A549 (cell line): ENCODE measurements at regions not wholly inside any gene's neighbourhood (a gene's known extent, or its start where the extent isn't known, plus 50 kb on each side); places are given as distances from the start of the nearest gene placed in this dataset.

ENCODE experiments used
- ATAC-seq, 2 experiments: fragments of 200-7000 bp in 1 of 2; fragments of >200 bp in 1 of 2; cut with Nextera tagmentation in 1 of 2; cut with Tn5 transposase in 1 of 2; 3 replicates each; pipeline versions ENCODE4 v1.8.0 to v1.9.1; 2018 to 2020; ENCODE audit warnings: mild to moderate bottlenecking in 1 of 2, moderate library complexity in 1 of 2
- CTCF ChIA-PET: fragments of 300-600 bp; sonication (Branson Sonifier 250); formaldehyde crosslinking; extraction: SDS; loops from one replicate; lab custom pipeline; 2021; ENCODE audit warnings: antibody characterized with exemption, inconsistent platforms; lab: Yijun Ruan, JAX
- POLR2A ChIA-PET: fragments of 350-600 bp; formaldehyde crosslinking; extraction: SDS; loops from one replicate; lab custom pipeline; 2021; ENCODE audit warnings: antibody characterized with exemption, inconsistent platforms; lab: Yijun Ruan, JAX
- DNase-seq, 2 experiments: peaks; one replicate each; pipeline versions ENCODE4 v3.0.0 to v3.0.0-alpha.2; 2011 to 2016; ENCODE audit warnings: low read depth in 1 of 2, low spot score in 1 of 2
- FAIRE-seq: peaks from 2 replicates; lab custom pipeline; 2011; peaks lifted over from hg19 to GRCh38; lab: Jason Lieb, UNC
- H3K27ac ChIP-seq, 2 experiments: fragments of >200 bp; sonication (Bioruptor Twin); formaldehyde crosslinking; 3 replicates each; pipeline ENCODE4 v1.5.1; 2016 to 2017
- H3K4me1 ChIP-seq: fragments of >200 bp; sonication (Bioruptor Twin); formaldehyde crosslinking; 3 replicates; pipeline ENCODE4 v1.6.1; 2016
- H3K4me2 ChIP-seq: fragments of >200 bp; sonication (Bioruptor Twin); formaldehyde crosslinking; 3 replicates; pipeline ENCODE4 v1.6.1; 2016
- H3K4me3 ChIP-seq: fragments of >200 bp; sonication (Bioruptor Twin); formaldehyde crosslinking; 3 replicates; pipeline ENCODE4 v1.5.1; 2016
- H3K9me3 ChIP-seq: fragments of >200 bp; sonication (Bioruptor Twin); formaldehyde crosslinking; 3 replicates; pipeline ENCODE4 v1.6.1; 2016
- BHLHE40 ChIP-seq: IDR thresholded peaks from 2 replicates; pipeline ENCODE4 v1.6.1; 2012; ENCODE audit warnings: low read depth, low read length, inconsistent platforms
- CHD4 ChIP-seq: fragments of 200-600 bp; sonication (generic); IDR thresholded peaks from 2 replicates; pipeline ENCODE4 v1.6.1; 2016; ENCODE audit warnings: antibody characterized with exemption, mild to moderate bottlenecking, borderline replicate concordance
- EHF ChIP-seq: fragments of 250-450 bp; sonication (Bioruptor Pico); IDR thresholded peaks from 2 replicates; pipeline ENCODE4 v1.5.0; 2020; ENCODE audit warnings: mild to moderate bottlenecking
- ESRRA ChIP-seq: fragments of 150-350 bp; IDR thresholded peaks from 2 replicates; pipeline ENCODE4 v1.6.1; 2014; ENCODE audit warnings: mild to moderate bottlenecking, low read length, borderline replicate concordance
- FOSB ChIP-seq: fragments of 250-450 bp; sonication (Bioruptor Pico); IDR thresholded peaks from 2 replicates; pipeline ENCODE4 v1.5.0; 2020; ENCODE audit warnings: mild to moderate bottlenecking, moderate library complexity
- FOXS1 ChIP-seq: fragments of 250-450 bp; sonication (Bioruptor Pico); IDR thresholded peaks from 2 replicates; pipeline ENCODE4 v1.5.0; 2020; ENCODE audit warnings: mild to moderate bottlenecking, moderate library complexity
- GATA3 ChIP-seq: IDR thresholded peaks from 2 replicates; pipeline ENCODE4 v1.6.1; 2012; ENCODE audit warnings: borderline replicate concordance
- HDAC2 ChIP-seq: fragments of 200-600 bp; sonication (generic); IDR thresholded peaks from 2 replicates; pipeline ENCODE4 v1.6.1; 2016
- HOXA7 ChIP-seq: fragments of 250-450 bp; sonication (Bioruptor Pico); IDR thresholded peaks from 2 replicates; pipeline ENCODE4 v1.5.0; 2020; ENCODE audit warnings: mild to moderate bottlenecking, moderate library complexity
- HOXB5 ChIP-seq: fragments of 250-450 bp; sonication (Bioruptor Pico); IDR thresholded peaks from 2 replicates; pipeline ENCODE4 v1.5.0; 2020; ENCODE audit warnings: mild to moderate bottlenecking, moderate library complexity
- JUNB ChIP-seq: fragments of >200 bp; sonication (Bioruptor Twin); formaldehyde crosslinking; IDR thresholded peaks from 2 replicates; pipeline ENCODE4 v1.6.1; 2016
- KDM1A ChIP-seq: fragments of 200-600 bp; sonication (generic); IDR thresholded peaks from 2 replicates; pipeline ENCODE4 v1.6.1; 2016; ENCODE audit warnings: low read depth, mild to moderate bottlenecking
- MAFK ChIP-seq: fragments of 450-650 bp; IDR thresholded peaks from 2 replicates; pipeline ENCODE4 v1.6.1; 2014; ENCODE audit not compliant: partially characterized antibody
- MYC ChIP-seq: IDR thresholded peaks from 2 replicates; pipeline ENCODE4 v1.6.1; 2012; ENCODE audit warnings: mild to moderate bottlenecking, inconsistent platforms, low read length, improper control_type of control experiment, borderline replicate concordance
- NPAS2 ChIP-seq: fragments of 250-450 bp; sonication (Bioruptor Pico); IDR thresholded peaks from 2 replicates; pipeline ENCODE4 v1.8.0; 2022; ENCODE audit warnings: mild to moderate bottlenecking, moderate library complexity, borderline replicate concordance
- PHF8 ChIP-seq: fragments of 200-600 bp; sonication (generic); IDR thresholded peaks from 2 replicates; pipeline ENCODE4 v1.6.1; 2016; ENCODE audit warnings: low read depth, mild to moderate bottlenecking, antibody characterized with exemption, moderate library complexity, borderline replicate concordance
- POLR2A ChIP-seq: IDR thresholded peaks from 2 replicates; pipeline ENCODE4 v1.6.1; 2012; ENCODE audit warnings: mild to moderate bottlenecking, low read length
- RARB ChIP-seq: fragments of 250-450 bp; sonication (Bioruptor Pico); IDR thresholded peaks from 2 replicates; pipeline ENCODE4 v1.8.0; 2021; ENCODE audit warnings: mild to moderate bottlenecking, moderate library complexity
- RNF2 ChIP-seq: fragments of 200-600 bp; sonication (generic); IDR thresholded peaks from 2 replicates; pipeline ENCODE4 v1.6.1; 2016; ENCODE audit warnings: low read depth, mild to moderate bottlenecking, antibody characterized with exemption, moderate library complexity, borderline replicate concordance
- SMC3 ChIP-seq: fragments of >200 bp; sonication (Bioruptor Twin); formaldehyde crosslinking; IDR thresholded peaks from 3 replicates; pipeline ENCODE4 v1.6.1; 2018; ENCODE audit warnings: inconsistent platforms
- SREBF2 ChIP-seq: fragments of 450-650 bp; IDR thresholded peaks from 2 replicates; pipeline ENCODE4 v1.6.1; 2014; ENCODE audit warnings: mild to moderate bottlenecking, moderate library complexity
- TFCP2L1 ChIP-seq: fragments of 250-450 bp; sonication (Bioruptor Pico); IDR thresholded peaks from 2 replicates; pipeline ENCODE4 v1.5.0; 2021; ENCODE audit warnings: mild to moderate bottlenecking
- TP53 ChIP-seq: fragments of 250-450 bp; sonication (Bioruptor Pico); IDR thresholded peaks from 2 replicates; pipeline ENCODE4 v1.5.0; 2021; ENCODE audit warnings: mild to moderate bottlenecking, moderate library complexity
- ZNF302 ChIP-seq: fragments of 250-450 bp; sonication (Bioruptor Pico); IDR thresholded peaks from 2 replicates; pipeline ENCODE4 v1.9.0; 2021; ENCODE audit warnings: inconsistent platforms, mild to moderate bottlenecking, moderate library complexity
- WGBS: methylation state at CpG from one replicate; pipeline ENCODE4 v1.1.6; 2017; ENCODE audit errors: missing lambda C conversion rate; 5-methylcytosine and 5-hydroxymethylcytosine counted together
- TF ChIP-seq, protein P1 (sequence below): IDR thresholded peaks from 2 replicates; pipeline ENCODE4 v1.6.1; 2012
- TF ChIP-seq, protein P2 (sequence below): fragments of 450-650 bp; IDR thresholded peaks from 2 replicates; pipeline ENCODE4 v1.6.1; 2014; ENCODE audit warnings: antibody characterized with exemption
- TF ChIP-seq, protein P3 (sequence below): fragments of >200 bp; sonication (Bioruptor Twin); formaldehyde crosslinking; IDR thresholded peaks from 2 replicates; pipeline ENCODE4 v1.6.1; 2016
- TF ChIP-seq, protein P4 (sequence below): fragments of >200 bp; sonication (Bioruptor Twin); formaldehyde crosslinking; IDR thresholded peaks from 3 replicates; pipeline ENCODE4 v1.5.1; 2016
- TF ChIP-seq, protein P5 (sequence below): IDR thresholded peaks from 2 replicates; pipeline ENCODE4 v1.6.1; 2012; ENCODE audit warnings: low read depth, borderline replicate concordance
- TF ChIP-seq, protein P6 (sequence below): fragments of 200-600 bp; sonication (generic); IDR thresholded peaks from 2 replicates; pipeline ENCODE4 v1.6.1; 2016; ENCODE audit warnings: antibody characterized with exemption, mild to moderate bottlenecking, moderate library complexity

DNA sequence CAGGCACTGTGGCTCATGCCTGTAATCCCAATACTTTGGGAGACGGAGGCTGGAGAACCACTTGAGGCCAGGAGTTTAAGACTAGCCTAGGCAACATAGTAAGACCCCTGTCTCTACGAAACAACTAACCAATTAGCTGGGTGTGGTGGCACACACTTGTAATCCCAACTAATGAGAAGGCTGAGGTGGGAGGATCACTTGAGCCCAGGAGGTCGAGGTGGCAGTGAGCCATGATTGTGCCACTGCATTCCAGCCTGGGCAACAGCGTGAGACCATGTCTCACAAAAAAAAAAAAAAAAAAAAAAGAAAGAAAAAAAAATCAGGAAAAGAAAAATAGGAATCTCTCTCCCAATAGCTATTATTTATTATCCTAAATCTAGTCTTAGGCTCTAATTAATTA, 56.8 kb upstream of the UBAC2 start:
- DNase-seq (no peak), ATAC-seq (no peak), FAIRE-seq (no peak)
- no peak overlapping the region for H3K27ac ChIP-seq
- H3K9me3 ChIP-seq: no peaks in the 10 kb centered on the region
- WGBS: 68% methylated on average over 4 of the region's 4 CpGs
- CTCF ChIA-PET: interaction anchor here (0.7 kb wide), 1 partner anchor 159 kb away, joined by 3 read pairs; no protein-coding TSS in a partner anchor
- TF ChIP-seq HOXB5 (CRISPR knock-in tag) (no peak), NPAS2 (CRISPR knock-in tag) (no peak), GATA3 (no peak), HOXA7 (no peak), ESRRA (no peak), POLR2A (no peak), HDAC2 (no peak), JUNB (no peak), MYC (no peak), FOSB (CRISPR knock-in tag) (no peak), MAFK (no peak), RARB (no peak), PHF8 (no peak), FOXS1 (no peak), SMC3 (no peak), RNF2 (no peak)
- TF ChIP-seq, protein P1, sequence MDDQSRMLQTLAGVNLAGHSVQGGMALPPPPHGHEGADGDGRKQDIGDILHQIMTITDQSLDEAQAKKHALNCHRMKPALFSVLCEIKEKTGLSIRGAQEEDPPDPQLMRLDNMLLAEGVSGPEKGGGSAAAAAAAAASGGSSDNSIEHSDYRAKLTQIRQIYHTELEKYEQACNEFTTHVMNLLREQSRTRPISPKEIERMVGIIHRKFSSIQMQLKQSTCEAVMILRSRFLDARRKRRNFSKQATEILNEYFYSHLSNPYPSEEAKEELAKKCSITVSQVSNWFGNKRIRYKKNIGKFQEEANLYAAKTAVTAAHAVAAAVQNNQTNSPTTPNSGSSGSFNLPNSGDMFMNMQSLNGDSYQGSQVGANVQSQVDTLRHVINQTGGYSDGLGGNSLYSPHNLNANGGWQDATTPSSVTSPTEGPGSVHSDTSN: no peak
- TF ChIP-seq, protein P2, sequence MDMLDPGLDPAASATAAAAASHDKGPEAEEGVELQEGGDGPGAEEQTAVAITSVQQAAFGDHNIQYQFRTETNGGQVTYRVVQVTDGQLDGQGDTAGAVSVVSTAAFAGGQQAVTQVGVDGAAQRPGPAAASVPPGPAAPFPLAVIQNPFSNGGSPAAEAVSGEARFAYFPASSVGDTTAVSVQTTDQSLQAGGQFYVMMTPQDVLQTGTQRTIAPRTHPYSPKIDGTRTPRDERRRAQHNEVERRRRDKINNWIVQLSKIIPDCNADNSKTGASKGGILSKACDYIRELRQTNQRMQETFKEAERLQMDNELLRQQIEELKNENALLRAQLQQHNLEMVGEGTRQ: no peak
- TF ChIP-seq, protein P3, sequence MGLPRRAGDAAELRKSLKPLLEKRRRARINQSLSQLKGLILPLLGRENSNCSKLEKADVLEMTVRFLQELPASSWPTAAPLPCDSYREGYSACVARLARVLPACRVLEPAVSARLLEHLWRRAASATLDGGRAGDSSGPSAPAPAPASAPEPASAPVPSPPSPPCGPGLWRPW: no peak
- POLR2A ChIA-PET: no interaction called here
- no peak overlapping the region for H3K4me3 ChIP-seq
- H3K4me2 ChIP-seq: no peak overlapping the region
- H3K4me1 ChIP-seq: no peaks in the 10 kb centered on the region

DNA sequence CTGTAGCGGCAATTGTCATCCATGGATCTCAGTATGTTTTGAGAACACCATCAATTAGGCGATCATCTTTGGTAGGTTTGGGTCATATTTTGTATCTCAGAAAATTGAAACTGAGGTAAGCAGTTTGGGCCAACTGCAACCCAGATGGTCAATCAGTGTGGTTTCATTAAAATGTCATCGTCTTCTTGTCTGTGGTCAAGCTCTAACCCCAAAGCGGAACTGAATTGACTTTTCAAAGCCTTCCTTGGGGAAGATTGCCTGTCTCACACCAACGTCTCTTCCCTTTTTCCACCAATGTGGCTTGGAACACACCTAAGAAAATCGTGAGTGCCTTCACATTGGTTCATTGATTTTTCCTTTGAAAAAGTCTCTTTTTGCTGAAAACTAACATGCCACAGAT, 56.3 kb upstream of the UBAC2 start:
- no peak for ATAC-seq
- CTCF ChIA-PET: interaction anchor here (0.7 kb wide), 1 partner anchor 160 kb away, joined by 3 read pairs; no protein-coding TSS in a partner anchor
- Histone ChIP-seq H3K4me2 (no peak overlapping the region), H3K4me3 (no peak overlapping the region), H3K27ac (no peak overlapping the region), H3K9me3 (no peaks in the 10 kb centered on the region), H3K4me1 (no peaks in the 10 kb centered on the region)
- WGBS: 76% methylated on average over 6 of the region's 6 CpGs
- DNase-seq: no peak
- FAIRE-seq: no peak
- POLR2A ChIA-PET: no interaction called here
- no peak for TF ChIP-seq JUNB
- no peak for TF ChIP-seq CHD4
- TF ChIP-seq, protein P1: no peak
- no peak for TF ChIP-seq RARB
- no peak for TF ChIP-seq TFCP2L1 (CRISPR knock-in tag)
- TF ChIP-seq ESRRA: no peak
- no peak for TF ChIP-seq POLR2A
- TF ChIP-seq GATA3: no peak
- no peak for TF ChIP-seq TP53 (CRISPR knock-in tag)
- no peak for TF ChIP-seq ZNF302 (CRISPR knock-in tag)
- TF ChIP-seq KDM1A: no peak
- TF ChIP-seq, protein P4, sequence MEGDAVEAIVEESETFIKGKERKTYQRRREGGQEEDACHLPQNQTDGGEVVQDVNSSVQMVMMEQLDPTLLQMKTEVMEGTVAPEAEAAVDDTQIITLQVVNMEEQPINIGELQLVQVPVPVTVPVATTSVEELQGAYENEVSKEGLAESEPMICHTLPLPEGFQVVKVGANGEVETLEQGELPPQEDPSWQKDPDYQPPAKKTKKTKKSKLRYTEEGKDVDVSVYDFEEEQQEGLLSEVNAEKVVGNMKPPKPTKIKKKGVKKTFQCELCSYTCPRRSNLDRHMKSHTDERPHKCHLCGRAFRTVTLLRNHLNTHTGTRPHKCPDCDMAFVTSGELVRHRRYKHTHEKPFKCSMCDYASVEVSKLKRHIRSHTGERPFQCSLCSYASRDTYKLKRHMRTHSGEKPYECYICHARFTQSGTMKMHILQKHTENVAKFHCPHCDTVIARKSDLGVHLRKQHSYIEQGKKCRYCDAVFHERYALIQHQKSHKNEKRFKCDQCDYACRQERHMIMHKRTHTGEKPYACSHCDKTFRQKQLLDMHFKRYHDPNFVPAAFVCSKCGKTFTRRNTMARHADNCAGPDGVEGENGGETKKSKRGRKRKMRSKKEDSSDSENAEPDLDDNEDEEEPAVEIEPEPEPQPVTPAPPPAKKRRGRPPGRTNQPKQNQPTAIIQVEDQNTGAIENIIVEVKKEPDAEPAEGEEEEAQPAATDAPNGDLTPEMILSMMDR: no peak
- no peak for TF ChIP-seq HOXB5 (CRISPR knock-in tag)
- TF ChIP-seq, protein P5, sequence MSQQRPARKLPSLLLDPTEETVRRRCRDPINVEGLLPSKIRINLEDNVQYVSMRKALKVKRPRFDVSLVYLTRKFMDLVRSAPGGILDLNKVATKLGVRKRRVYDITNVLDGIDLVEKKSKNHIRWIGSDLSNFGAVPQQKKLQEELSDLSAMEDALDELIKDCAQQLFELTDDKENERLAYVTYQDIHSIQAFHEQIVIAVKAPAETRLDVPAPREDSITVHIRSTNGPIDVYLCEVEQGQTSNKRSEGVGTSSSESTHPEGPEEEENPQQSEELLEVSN: no peak
- no peak for TF ChIP-seq BHLHE40
- TF ChIP-seq SREBF2: no peak
- TF ChIP-seq EHF (CRISPR knock-in tag): no peak
- TF ChIP-seq, protein P6, sequence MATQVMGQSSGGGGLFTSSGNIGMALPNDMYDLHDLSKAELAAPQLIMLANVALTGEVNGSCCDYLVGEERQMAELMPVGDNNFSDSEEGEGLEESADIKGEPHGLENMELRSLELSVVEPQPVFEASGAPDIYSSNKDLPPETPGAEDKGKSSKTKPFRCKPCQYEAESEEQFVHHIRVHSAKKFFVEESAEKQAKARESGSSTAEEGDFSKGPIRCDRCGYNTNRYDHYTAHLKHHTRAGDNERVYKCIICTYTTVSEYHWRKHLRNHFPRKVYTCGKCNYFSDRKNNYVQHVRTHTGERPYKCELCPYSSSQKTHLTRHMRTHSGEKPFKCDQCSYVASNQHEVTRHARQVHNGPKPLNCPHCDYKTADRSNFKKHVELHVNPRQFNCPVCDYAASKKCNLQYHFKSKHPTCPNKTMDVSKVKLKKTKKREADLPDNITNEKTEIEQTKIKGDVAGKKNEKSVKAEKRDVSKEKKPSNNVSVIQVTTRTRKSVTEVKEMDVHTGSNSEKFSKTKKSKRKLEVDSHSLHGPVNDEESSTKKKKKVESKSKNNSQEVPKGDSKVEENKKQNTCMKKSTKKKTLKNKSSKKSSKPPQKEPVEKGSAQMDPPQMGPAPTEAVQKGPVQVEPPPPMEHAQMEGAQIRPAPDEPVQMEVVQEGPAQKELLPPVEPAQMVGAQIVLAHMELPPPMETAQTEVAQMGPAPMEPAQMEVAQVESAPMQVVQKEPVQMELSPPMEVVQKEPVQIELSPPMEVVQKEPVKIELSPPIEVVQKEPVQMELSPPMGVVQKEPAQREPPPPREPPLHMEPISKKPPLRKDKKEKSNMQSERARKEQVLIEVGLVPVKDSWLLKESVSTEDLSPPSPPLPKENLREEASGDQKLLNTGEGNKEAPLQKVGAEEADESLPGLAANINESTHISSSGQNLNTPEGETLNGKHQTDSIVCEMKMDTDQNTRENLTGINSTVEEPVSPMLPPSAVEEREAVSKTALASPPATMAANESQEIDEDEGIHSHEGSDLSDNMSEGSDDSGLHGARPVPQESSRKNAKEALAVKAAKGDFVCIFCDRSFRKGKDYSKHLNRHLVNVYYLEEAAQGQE: no peak
